NCI-H2227 (cell line): ENCODE measurements at regions not wholly inside any gene's neighbourhood (a gene's known extent, or its start where the extent isn't known, plus 50 kb on each side); places are given as distances from the start of the nearest gene placed in this dataset.
"Not testable (repeated sequence)": the region's sequence is repeated elsewhere in the genome, so short reads cannot be mapped to it uniquely, and the experiment has no call there.

Source experiments
- DNase-seq: peaks from one replicate; lab custom pipeline; 2025; ENCODE audit not compliant: unreplicated experiment; lab: John Stamatoyannopoulos, UW

DNA sequence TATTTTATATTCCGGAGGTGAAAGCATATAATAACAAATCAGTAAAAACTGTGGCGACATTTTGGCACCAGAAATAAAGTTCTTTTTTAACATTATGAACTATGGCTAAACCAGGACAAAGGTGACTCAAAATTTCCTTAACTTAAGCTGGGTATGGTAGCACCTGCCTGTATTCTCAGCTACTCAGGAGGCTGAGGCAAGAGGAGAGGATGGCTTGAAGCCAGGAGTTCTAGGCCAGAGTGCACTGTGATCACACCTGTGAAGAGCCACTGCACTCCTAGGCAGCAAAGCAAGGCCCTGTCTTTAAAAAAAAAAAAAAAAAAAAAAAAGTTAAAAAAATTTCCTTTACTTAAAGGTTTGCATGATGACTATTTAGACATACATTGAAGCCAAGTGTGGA is 63.0 kb upstream of the KIF2A start:
- DNase-seq, result not testable (repeated sequence)

DNA sequence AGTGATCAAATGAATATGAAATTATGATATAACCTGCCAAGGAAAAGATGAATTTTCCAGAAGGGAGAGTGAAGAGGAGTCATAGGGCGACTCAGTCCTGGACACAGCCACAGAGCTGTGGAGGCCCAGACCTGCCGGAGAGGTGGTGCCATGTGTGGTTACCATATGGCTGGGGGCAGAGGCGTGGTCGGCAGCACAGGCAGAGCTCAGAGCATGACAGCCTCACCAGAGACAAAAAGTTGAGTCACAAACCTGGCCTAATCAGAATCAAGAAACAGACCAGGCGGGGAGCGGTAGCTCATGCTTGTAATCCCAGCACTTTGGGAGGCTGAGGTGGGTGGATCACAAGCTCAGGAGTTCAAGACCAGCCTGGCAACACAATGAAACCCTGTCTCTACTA is 57.8 kb upstream of the KIF2A start:
- DNase-seq, result not testable (repeated sequence)

DNA sequence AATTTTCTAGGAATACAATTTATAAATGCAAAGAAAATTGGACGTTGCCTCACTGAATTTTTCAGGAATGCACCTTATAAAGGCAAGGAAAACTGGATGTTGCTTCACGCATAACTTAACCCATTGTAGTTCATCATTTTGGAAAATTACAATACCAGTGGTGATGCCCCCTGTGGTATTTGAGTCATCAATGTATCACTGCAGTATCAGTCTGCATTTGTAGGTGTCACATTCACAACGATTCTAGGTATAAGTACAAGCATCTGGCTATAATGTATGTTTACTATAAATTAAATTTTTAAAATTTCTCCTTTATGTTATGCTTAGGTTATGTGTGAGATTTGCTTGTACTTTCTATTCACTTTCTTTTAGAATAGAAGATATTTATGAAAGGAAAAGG is 55.9 kb upstream of the KIF2A start:
- not testable (repeated sequence) for DNase-seq

DNA sequence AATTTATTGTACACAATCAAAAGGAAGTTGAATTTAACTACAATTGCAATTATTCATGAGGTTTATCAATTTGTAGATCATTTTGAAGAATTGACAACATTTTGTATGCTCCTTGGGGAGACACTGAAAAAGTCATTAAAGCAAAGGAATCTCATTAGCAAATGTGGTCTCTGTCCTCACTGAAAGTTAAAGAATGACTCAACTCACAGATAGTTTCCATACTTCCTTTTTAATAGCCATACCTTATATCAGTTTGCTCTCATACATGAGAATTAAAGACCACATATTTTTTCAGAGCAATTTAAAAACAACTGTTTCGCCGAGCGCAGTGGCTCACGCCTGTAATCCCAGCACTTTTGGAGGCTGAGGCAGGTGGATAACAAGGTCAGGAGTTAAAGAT is 55.1 kb upstream of the KIF2A start:
- DNase-seq, result not testable (repeated sequence)

DNA sequence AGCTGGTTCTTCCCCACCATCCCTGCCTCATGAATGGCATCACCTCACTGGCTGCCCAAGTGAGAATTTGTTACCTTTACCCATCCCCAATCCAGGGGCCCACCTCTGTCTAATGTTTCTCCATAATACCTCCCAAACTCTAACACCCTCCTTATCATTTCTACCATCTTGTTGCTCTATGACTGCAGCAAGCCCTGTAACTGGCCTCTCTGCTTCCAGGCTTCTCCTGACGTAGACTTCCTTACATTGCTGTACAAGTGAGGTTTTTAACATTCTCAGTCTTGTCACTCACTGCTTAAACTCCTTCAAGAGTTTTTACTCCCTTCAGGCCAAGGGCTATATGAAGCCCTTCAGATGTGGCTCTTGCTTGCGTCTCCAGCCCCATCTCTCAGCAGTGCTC is 53.5 kb upstream of the KIF2A start:
- not testable (repeated sequence) for DNase-seq

DNA sequence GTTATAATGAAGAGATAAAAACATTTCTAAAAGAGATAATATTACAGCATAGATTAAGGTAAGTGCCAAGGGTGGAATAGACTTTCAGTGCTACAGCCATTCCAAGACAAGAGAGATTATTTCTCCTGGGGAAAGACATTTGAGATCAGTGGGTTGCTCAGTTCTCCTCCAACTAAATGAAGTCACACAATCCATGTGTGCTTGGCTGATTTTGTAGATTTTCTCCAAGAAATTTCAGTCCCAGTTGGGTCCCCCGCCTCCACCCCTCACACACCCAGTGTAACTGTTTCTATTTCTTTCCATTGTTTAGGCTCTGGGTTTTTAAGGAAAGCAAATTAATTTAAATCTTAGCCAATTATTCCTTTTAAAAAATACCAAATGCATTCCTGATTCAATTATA is 50.5 kb upstream of the KIF2A start:
- not testable (repeated sequence) for DNase-seq

DNA sequence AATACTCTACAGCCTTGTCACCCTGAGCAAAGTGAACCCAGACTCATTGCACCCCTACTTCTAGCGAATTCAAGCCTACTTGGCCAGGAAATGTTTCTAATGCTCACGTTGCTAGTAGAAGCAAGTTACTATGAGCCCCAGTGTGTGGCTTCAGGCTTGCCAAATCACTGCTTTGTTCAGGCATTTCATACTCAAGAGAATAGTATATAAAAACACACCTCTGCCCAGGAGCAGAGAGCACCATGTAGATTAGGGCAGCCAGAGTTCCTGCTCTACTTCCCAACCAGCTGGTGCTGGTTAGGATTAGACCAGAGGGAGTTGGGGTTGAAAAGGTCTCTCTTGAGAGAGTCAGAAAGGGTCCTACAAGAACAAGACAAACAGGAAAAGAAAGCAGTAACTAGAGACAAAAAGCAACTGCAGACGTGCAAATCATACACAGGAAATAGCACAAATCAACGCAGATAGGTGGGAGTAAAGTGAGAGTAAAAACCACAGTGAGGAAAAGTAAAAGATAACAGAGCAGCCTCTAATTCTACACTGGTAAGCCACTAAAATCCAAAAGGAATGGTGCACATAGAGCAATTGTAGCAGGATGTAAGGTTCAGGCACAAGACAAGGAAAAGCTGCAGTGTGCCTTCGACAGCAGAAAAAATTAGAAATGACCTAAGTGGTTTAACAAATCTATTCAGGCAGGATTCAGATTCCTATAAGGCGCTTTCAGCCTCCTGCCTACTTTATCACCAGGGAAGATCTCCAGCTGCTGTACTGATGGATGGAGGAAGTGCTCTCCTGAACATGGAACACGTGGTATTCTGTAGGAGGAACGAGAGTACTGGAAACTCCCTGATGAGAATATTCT is 49.6 kb upstream of the KIF2A start:
- peak; percentile 2 for DNase-seq
